Central memory CD4-positive, alpha-beta T cell (primary cell): ENCODE measurements at regions not wholly inside any gene's neighbourhood (a gene's known extent, or its start where the extent isn't known, plus 50 kb on each side); places are given as distances from the start of the nearest gene placed in this dataset.

Experiments used
- DNase-seq: peaks from one replicate; pipeline ENCODE4 v3.0.0; 2022

- no peak for DNase-seq
Observed at GRCh38 chr19:28426110-28426729, 786.7 kb downstream of the UQCRFS1 start.

GRCh38 chr19:28425046-28425931, 787.7 kb downstream of the UQCRFS1 start:
- no peak for DNase-seq

GRCh38 chr19:28424662-28425045, 788.3 kb downstream of the UQCRFS1 start:
- no peak for DNase-seq

GRCh38 chr19:28424077-28424476, 788.9 kb downstream of the UQCRFS1 start:
- no peak for DNase-seq

GRCh38 chr19:28422791-28423650, 789.9 kb downstream of the UQCRFS1 start:
- DNase-seq, result no peak

- DNase-seq, result no peak
Observed at GRCh38 chr19:28422046-28422445, 790.9 kb downstream of the UQCRFS1 start.

GRCh38 chr19:28420811-28421550, 792.0 kb downstream of the UQCRFS1 start:
- no peak for DNase-seq

- no peak for DNase-seq
Observed at GRCh38 chr19:28419312-28419711, 793.6 kb downstream of the UQCRFS1 start.

- no peak for DNase-seq
Observed at GRCh38 chr19:28417361-28417760, 795.6 kb downstream of the UQCRFS1 start.

- no peak for DNase-seq
Observed at GRCh38 chr19:28416245-28416644, 796.7 kb downstream of the UQCRFS1 start.

- DNase-seq, result no peak
Observed at GRCh38 chr19:28414748-28415147, 798.2 kb downstream of the UQCRFS1 start.

GRCh38 chr19:28409859-28410258, 803.1 kb downstream of the UQCRFS1 start:
- no peak for DNase-seq

- DNase-seq, result no peak
Observed at GRCh38 chr19:28406966-28407365, 806.0 kb downstream of the UQCRFS1 start.

GRCh38 chr19:28405346-28405742, 807.6 kb downstream of the UQCRFS1 start:
- no peak for DNase-seq

- DNase-seq, result no peak
Observed at GRCh38 chr19:28404472-28404871, 808.5 kb downstream of the UQCRFS1 start.

- DNase-seq, result no peak
Observed at GRCh38 chr19:28403690-28404089, 809.3 kb downstream of the UQCRFS1 start.

GRCh38 chr19:28402701-28403290, 810.2 kb downstream of the UQCRFS1 start:
- DNase-seq, result no peak

GRCh38 chr19:28401739-28402424, 811.1 kb downstream of the UQCRFS1 start:
- DNase-seq, result no peak

GRCh38 chr19:28400953-28401671, 811.8 kb downstream of the UQCRFS1 start:
- no peak for DNase-seq

- no peak for DNase-seq
Observed at GRCh38 chr19:28399187-28399586, 813.8 kb downstream of the UQCRFS1 start.

- DNase-seq, result no peak
Observed at GRCh38 chr19:28397800-28398199, 815.2 kb downstream of the UQCRFS1 start.
